Neutrophil (primary cell): ENCODE measurements at regions not wholly inside any gene's neighbourhood (a gene's known extent, or its start where the extent isn't known, plus 50 kb on each side); places are given as distances from the start of the nearest gene placed in this dataset.

Source experiments
- H3K27ac ChIP-seq: fragments of 200-600 bp; sonication (generic); 2 replicates; pipeline ENCODE4 v1.5.1; 2016; ENCODE audit warnings: mild to moderate bottlenecking, moderate library complexity
- H3K27me3 ChIP-seq: fragments of 200-600 bp; sonication (generic); 2 replicates; pipeline ENCODE4 v1.6.0; 2016; ENCODE audit warnings: mild to moderate bottlenecking
- H3K36me3 ChIP-seq: fragments of 200-600 bp; sonication (generic); 2 replicates; pipeline ENCODE4 v1.5.1; 2017
- H3K4me1 ChIP-seq, 2 experiments: fragments of 200-600 bp in 1 of 2; sonication (generic) in 1 of 2; 1 replicate in 1 of 2; 2 replicates in 1 of 2; pipeline versions ENCODE4 v1.5.1 to v1.6.1; 2013 to 2016; ENCODE audit warnings: low read depth in 1 of 2, low read length in 1 of 2, mild to moderate bottlenecking in 1 of 2, moderate library complexity in 1 of 2; ENCODE audit not compliant: control insufficient read depth in 1 of 2, insufficient read depth in 1 of 2
- H3K4me3 ChIP-seq, 2 experiments: fragments of 200-600 bp in 1 of 2; sonication (generic) in 1 of 2; 1 replicate in 1 of 2; 2 replicates in 1 of 2; pipeline ENCODE4 v1.5.1; 2013 to 2016; ENCODE audit warnings: low read depth in 1 of 2, low read length in 1 of 2, mild to moderate bottlenecking in 1 of 2, moderate library complexity in 1 of 2
- H3K9me3 ChIP-seq: fragments of 200-600 bp; sonication (generic); 2 replicates; pipeline ENCODE4 v1.5.1; 2016
- TF ChIP-seq, protein P1 (sequence below): fragments of 200-600 bp; sonication (generic); IDR thresholded peaks from 2 replicates; pipeline ENCODE4 v1.5.1; 2016; ENCODE audit warnings: antibody characterized with exemption

DNA sequence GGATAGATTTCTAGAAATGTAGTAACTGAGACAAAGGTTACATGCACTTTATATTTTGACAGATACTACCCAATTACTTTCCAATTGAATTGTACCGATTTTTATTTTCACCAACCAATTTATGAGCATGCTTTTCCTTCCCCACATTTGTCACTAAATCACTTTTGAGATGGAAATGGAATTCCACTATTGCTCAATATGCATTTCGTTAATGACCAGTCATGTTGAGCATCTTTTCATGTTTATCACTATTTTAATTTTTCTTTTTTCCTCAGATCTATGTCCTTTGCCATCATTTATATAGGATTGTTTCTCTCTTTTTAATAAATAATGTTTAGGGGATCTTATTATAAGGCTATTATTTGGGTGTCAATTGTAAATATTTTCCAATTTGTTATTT lies 102.8 kb upstream of the SMIM36 start:
- no peak overlapping the region for H3K4me3 ChIP-seq
- no peaks in the 10 kb centered on the region for H3K4me1 ChIP-seq
- H3K9me3 ChIP-seq = no peaks in the 10 kb centered on the region
- H3K27ac ChIP-seq = no peak overlapping the region
- H3K27me3 ChIP-seq = no peaks in the 10 kb centered on the region
- H3K36me3 ChIP-seq = no peaks in the 10 kb centered on the region
- TF ChIP-seq, protein P1, sequence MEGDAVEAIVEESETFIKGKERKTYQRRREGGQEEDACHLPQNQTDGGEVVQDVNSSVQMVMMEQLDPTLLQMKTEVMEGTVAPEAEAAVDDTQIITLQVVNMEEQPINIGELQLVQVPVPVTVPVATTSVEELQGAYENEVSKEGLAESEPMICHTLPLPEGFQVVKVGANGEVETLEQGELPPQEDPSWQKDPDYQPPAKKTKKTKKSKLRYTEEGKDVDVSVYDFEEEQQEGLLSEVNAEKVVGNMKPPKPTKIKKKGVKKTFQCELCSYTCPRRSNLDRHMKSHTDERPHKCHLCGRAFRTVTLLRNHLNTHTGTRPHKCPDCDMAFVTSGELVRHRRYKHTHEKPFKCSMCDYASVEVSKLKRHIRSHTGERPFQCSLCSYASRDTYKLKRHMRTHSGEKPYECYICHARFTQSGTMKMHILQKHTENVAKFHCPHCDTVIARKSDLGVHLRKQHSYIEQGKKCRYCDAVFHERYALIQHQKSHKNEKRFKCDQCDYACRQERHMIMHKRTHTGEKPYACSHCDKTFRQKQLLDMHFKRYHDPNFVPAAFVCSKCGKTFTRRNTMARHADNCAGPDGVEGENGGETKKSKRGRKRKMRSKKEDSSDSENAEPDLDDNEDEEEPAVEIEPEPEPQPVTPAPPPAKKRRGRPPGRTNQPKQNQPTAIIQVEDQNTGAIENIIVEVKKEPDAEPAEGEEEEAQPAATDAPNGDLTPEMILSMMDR = no peak

DNA sequence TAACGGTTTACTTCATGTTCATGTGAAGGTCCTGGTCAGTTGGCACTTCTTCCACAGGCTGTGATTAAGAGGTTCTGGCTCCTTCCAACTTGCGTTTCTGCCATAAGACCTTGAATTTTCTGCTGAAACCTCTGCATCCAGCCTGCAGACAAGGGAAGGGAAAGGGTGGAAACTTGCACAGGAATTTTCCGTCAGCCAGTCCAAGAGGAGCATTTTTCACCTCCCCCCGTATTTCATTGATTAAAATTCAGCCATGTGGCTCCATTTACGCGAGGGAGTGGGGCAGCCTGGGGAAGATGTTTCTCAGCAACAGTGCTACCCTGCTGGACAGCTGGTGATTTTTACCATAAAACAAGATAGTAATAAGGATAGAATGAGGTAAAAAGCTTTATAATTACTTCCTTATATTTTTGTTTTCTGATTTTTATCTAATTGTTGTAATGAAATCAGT lies 101.5 kb upstream of the SMIM36 start:
- H3K4me1 ChIP-seq = no peaks in the 10 kb centered on the region
- TF ChIP-seq, protein P1 = no peak
- no peak overlapping the region for H3K27ac ChIP-seq
- H3K27me3 ChIP-seq = no peaks in the 10 kb centered on the region
- H3K9me3 ChIP-seq = no peaks in the 10 kb centered on the region
- H3K4me3 ChIP-seq = no peak overlapping the region
- no peaks in the 10 kb centered on the region for H3K36me3 ChIP-seq

DNA sequence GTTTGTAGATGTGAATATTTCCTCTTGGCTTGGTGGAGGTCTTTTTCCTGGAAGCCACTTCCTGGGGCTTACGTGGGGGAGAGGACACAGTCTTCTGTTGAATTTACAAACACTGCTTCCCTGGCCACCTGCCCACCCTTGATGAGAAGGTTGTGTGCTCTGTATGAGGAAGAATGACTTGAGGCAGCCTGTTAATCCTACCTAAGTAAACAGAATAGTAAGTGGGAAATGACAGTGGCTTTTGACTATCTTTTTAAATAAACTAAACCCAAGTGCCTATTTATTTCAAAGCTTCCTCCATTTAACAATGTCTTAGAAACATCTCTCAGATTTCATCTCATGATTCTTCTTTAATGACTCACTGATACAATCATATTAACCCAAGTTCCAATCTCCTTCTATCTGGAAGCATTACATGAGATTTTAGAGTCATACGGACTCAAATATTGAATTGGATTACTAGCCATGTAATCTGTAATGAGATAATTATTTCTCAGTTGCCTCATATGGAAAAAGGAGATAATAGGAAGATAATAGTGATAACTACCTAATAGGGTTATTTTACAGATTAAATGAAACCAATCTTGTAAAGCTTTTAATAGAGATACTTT lies 96.6 kb upstream of the SMIM36 start:
- TF ChIP-seq, protein P1 = no peak
- no peaks in the 10 kb centered on the region for H3K36me3 ChIP-seq
- H3K4me3 ChIP-seq = no peak overlapping the region

DNA sequence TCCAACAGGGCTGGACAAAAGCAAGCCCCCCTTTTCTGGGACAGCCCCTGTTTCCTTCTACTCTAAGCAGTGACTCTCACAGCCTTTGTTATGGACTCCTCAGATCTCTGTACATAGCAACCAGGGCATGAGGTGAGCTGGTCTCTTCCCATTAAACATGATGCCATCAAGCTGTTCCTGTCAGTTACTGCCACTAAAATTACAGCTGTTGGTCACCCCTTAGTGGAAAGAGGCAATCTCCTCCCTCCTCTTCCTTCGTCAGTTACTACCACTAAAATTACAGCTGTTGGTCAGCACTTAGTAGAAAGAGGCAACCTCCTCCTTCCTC lies 95.2 kb upstream of the SMIM36 start:
- Histone ChIP-seq H3K9me3 (no peaks in the 10 kb centered on the region), H3K4me3 (no peak overlapping the region), H3K27ac (no peak overlapping the region), H3K4me1 (no peaks in the 10 kb centered on the region), H3K36me3 (no peaks in the 10 kb centered on the region), H3K27me3 (no peaks in the 10 kb centered on the region)
- TF ChIP-seq, protein P1 = no peak

More for the DNA sequence above, 96.6 kb upstream of the SMIM36 start:
- Histone ChIP-seq H3K27ac (no peak overlapping the region), H3K27me3 (no peaks in the 10 kb centered on the region), H3K4me1 (no peaks in the 10 kb centered on the region), H3K9me3 (no peaks in the 10 kb centered on the region)

DNA sequence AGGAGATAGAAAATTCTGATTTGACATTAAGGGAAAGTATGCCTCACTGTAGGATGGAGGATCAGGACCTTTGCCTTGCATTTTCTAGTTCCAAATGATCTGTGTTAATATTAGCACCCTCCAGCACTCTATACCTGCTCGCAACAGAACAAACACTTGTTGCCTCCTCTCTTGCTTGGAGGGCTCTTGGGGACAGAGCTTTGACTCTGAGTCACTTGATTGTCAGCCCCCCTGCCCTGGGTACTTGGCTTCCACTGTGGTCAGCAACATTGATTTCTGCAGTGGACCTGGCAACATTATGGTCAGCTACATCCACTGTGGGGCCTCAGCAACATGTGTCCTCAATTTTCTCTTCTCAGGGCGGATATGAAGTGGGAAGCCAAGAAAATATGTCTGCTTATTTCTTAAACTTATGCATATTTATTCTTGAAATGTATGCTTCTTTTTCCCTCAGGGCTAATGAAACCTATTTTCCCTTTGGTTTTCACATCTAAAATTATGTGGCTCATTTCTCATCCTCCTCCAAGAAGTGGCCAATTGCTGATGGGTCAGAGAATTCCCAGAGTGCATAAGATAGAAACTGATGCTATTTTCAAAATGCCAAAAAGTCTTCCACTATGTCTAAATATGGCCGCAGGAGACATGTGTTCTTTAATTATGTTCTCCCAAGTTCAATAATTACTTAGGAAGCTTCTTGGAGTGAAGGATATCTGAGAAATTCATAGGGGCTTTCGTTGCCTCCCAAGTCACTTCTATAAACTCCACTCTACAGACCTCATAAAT lies 94.6 kb upstream of the SMIM36 start:
- TF ChIP-seq, protein P1 = no peak
- H3K4me3 ChIP-seq = no peak overlapping the region
- H3K27ac ChIP-seq = no peak overlapping the region
- no peaks in the 10 kb centered on the region for H3K27me3 ChIP-seq
- H3K4me1 ChIP-seq = no peaks in the 10 kb centered on the region
- H3K36me3 ChIP-seq = no peaks in the 10 kb centered on the region
- no peaks in the 10 kb centered on the region for H3K9me3 ChIP-seq
